HG03378 (cell line): ENCODE measurements at regions not wholly inside any gene's neighbourhood (a gene's known extent, or its start where the extent isn't known, plus 50 kb on each side); places are given as distances from the start of the nearest gene placed in this dataset.

Experiments
- ATAC-seq: cut with Tn5 transposase; IDR thresholded peaks from one replicate; pipeline ENCODE4 v1.9.1; 2021; ENCODE audit warnings: mild to moderate bottlenecking, moderate library complexity; ENCODE audit not compliant: unreplicated experiment

- ATAC-seq: no peak
These were observed 251.8 kb upstream of the SLIT2 start for GRCh38 chr4:19999775-20000414.

DNA sequence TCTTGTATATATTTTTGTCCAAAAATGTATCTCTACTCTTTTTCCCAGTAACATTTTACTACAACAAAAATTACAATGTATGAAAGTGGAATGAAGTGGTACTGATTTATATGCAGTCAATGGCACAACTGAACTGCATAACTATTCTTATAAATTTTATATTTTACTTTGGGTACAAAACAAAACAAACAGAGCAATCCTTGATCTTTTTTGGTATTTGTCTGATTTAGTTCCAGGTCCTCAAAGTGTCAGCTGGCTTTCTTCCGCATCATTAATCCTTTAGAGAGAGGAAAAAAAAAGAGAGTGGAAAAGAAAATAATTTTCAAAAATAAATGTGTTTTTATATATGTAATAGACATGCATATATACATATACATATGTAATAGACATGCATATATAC is 252.4 kb upstream of the SLIT2 start:
- no peak for ATAC-seq

DNA sequence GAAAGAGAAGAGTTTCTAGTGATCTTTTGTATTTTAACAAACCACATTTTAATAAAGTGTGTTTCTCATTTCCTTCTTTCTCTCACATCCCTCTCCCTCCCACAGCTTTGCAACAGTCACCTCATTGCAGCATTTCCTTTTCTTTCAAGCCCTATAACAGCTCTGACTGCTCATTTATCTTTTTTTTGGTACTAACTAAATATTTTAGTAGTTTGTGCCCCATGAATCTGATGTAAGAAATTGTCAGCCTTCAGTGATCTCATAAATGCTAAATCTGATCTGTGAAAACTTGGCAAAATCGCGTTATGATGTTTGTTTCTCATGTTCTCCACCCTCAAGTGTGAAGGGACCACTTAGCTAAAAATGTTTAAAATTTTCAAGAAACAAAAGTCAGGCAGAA is 258.5 kb upstream of the SLIT2 start:
- ATAC-seq: no peak

GRCh38 chr4:19992471-19993093 is 259.1 kb upstream of the SLIT2 start:
- ATAC-seq: no peak

- ATAC-seq: no peak
These were observed 264.0 kb upstream of the SLIT2 start for GRCh38 chr4:19987746-19988145.

- ATAC-seq: no peak
These were observed 268.6 kb upstream of the SLIT2 start for GRCh38 chr4:19983072-19983471.

DNA sequence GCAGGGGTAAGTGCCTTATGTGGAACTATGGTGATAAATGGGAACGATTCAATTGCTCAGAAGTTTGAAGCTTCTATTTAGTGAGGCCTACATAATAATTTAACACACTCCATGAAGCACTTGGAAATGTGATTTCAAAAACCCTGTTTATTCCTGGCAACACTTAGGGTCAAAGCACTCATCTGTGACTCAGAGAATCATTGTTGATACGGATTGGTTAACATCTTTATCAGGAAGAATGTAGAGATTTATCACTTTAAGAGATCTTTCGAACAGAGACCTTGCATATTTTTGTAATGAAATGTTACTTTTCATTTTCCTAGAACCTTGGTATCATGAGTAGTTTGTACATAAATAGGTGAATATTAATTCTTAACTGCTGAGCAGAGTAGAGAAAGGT is 269.1 kb upstream of the SLIT2 start:
- no peak for ATAC-seq

GRCh38 chr4:19971829-19972228 is 279.9 kb upstream of the SLIT2 start:
- no peak for ATAC-seq

GRCh38 chr4:19969492-19969891 is 282.2 kb upstream of the SLIT2 start:
- ATAC-seq: no peak

DNA sequence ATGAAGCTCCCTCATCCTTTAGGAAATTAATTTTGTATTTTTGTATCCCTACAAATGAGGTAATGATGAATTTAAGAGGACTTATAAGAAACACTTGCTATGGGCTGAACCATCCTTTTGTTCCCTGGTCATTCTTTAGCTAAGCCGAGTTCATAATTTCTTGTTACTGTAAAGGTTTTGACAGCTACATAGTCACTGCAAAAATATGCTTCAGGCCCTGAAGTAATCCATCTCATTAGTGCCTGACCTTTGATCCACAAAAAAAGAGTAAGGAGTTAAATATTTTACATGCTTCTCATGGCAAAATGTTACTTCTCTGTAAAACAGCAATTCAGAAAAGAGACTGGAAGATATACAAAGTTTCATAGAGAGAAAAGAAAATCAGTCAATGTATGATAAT is 290.6 kb upstream of the SLIT2 start:
- no peak for ATAC-seq

GRCh38 chr4:19958848-19959247 is 292.9 kb upstream of the SLIT2 start:
- ATAC-seq: no peak

- no peak for ATAC-seq
These were observed 304.4 kb upstream of the SLIT2 start for GRCh38 chr4:19947349-19947748.

DNA sequence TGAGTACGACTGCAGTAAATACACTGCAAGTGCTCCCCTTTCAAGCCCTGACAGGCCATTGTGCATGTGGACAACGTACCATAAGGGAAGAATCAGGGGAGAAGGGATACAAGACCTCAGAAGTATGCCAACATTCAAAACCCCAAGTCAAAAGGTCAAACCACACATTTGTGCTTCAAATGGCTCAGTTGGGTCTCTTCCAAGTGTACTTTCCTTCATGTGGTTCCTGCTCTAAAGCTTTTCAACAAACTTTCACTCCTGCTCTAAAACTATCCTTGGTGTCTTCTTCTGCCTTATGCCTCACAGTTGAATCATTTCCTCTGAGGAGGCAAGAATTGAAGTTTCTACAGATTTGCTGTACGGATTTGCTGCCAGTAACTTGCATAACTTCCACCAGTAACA is 305.7 kb upstream of the SLIT2 start:
- no peak for ATAC-seq

DNA sequence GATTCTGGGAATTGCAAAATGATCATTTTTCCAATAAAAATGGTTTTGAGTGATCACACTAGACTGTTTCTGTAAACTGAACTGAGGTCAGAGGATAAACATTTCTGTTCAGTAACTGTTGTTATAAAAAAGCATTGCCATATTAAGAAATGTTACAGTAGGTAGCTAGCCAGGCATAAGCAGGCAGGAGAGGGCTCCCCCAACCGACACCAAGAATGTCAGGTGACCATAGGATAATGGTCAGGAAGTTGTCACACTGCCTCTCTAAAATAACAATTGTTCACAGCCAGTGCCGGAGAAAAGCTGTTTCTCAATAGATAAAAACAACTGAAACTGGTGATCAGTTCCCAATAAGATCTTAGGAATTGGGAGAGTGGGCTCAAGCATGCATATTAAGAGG is 306.2 kb upstream of the SLIT2 start:
- ATAC-seq: no peak

- no peak for ATAC-seq
These were observed 306.9 kb upstream of the SLIT2 start for GRCh38 chr4:19944806-19945205.

- no peak for ATAC-seq
These were observed 307.5 kb upstream of the SLIT2 start for GRCh38 chr4:19944251-19944650.

DNA sequence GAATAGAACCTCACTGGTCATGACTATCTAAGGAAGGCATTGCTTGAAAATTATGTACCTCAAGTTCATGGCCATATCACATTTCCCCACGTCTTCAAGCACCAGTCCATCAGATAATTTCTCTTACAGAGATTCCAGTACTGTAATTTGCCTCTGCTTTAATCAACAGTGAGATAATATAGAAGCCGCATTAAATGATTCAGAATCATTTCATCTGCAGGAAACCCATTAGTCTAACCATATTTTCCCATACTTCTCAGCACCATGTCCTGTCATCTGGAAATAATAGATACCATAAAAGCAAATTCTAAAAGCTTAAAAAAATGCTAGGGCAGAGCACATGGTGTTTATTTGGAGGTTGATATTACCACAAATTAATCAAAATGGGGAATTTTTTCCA is 310.3 kb upstream of the SLIT2 start:
- ATAC-seq: no peak

DNA sequence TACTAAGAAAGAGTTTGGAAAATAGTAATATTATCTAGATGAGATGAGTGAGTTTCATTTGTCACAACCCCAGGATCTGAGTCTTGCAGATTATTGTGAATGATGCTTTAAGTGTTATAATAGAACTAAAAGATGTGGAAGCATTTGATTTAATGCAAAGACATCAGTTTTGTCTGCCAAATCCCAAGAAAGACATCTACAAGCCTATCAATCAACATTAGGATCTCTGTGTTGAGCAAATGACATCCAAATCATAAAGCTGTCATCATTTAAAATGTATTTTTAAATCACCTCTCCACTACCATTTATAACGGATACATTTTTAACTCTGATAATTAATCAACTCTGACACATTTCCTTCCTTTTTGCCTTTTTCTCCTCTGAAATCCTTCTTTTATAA is 310.8 kb upstream of the SLIT2 start:
- ATAC-seq: no peak

DNA sequence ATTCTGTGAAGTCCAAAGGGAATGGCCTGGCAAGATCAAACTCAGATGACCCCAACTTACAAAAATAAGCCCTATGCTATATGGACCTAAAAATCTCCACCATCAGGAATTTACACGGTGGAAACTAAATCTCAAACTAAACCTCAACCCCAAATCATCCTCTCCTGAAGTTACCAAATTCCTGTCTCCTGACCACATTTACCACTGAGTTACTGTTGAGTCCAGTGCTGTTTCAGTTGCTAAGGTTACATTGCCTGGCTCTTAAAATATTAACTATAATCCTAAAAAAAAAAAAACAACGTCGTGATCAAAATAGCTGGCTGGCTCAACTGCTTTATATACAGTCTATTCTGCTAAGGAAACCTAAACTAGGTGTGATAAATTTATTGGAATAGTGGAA is 315.2 kb upstream of the SLIT2 start:
- ATAC-seq: no peak

DNA sequence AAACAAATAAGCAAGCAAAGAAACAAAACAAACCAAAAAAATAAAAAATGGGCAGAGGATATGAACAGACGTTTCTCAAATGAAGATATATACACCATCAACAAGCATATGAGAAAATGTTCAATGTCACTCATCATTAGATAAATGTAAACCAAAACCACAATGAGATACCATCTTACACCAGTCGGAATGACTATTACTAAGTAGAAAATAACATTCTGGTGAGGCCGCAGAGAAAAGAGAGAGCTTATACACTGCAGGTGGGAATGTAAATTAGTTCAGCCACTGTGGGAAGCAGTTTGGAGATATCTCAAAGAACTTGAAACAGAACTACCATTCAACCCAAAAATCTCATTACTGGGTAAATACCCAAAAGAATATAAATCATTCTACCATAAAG is 321.0 kb upstream of the SLIT2 start:
- no peak for ATAC-seq

DNA sequence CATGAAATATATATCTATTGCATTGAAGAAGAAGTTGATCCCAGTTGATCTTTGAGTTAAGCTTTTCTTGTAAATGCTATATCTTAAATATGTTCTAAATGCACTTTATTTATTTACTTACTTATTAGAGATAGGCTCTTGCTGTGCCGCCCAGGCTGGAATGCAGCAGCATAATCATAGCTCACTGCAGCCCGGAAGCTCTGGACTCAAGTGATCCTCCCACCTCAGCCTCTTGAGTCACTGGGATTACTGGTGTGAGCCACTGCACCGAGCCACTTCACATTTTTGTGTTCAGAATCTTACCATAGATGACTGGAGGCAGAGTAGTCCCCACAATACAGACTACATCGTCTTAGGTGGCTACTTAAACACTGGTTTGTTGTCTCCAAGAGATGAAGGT is 324.3 kb upstream of the SLIT2 start:
- ATAC-seq: no peak

- ATAC-seq: no peak
These were observed 326.2 kb upstream of the SLIT2 start for GRCh38 chr4:19925516-19925915.

GRCh38 chr4:19924761-19925160 is 326.9 kb upstream of the SLIT2 start:
- no peak for ATAC-seq
